RWPE1 (cell line): ENCODE measurements at regions not wholly inside any gene's neighbourhood (a gene's known extent, or its start where the extent isn't known, plus 50 kb on each side); places are given as distances from the start of the nearest gene placed in this dataset.
A peak's percentile ranks its signal among the peaks of the same experiment; 100 is the strongest.
"Not testable (repeated sequence)": the region's sequence is repeated elsewhere in the genome, so short reads cannot be mapped to it uniquely, and the experiment has no call there.

Experiments
- CTCF ChIA-PET: fragments of 350-600 bp; sonication (Branson Sonifier 250); formaldehyde crosslinking; extraction: SDS; loops from one replicate; lab custom pipeline; 2021; lab: Yijun Ruan, JAX
- POLR2A ChIA-PET: fragments of 400-600 bp; formaldehyde crosslinking; extraction: SDS; loops from one replicate; lab custom pipeline; 2020; ENCODE audit warnings: antibody characterized with exemption; ENCODE audit not compliant: low non-redundant PET; lab: Yijun Ruan, JAX
- DNase-seq: peaks from one replicate; pipeline ENCODE4 v3.0.0; 2012; ENCODE audit warnings: low spot score
- H3K27ac ChIP-seq: fragments of 450-650 bp; 2 replicates; pipeline ENCODE4 v1.5.1; 2017
- CTCF ChIP-seq: fragments of 450-650 bp; conservative IDR thresholded peaks from 2 replicates; pipeline ENCODE4 v1.5.1; 2017; ENCODE audit warnings: low read depth, mild to moderate bottlenecking

GRCh38 chr9:103304797-103305196, 309.7 kb downstream of the CYLC2 start:
- H3K27ac ChIP-seq: no peak overlapping the region
- ChIA-PET POLR2A (no interaction called here), CTCF (no interaction called here)
- no peak for TF ChIP-seq CTCF
- DNase-seq: no peak

DNA sequence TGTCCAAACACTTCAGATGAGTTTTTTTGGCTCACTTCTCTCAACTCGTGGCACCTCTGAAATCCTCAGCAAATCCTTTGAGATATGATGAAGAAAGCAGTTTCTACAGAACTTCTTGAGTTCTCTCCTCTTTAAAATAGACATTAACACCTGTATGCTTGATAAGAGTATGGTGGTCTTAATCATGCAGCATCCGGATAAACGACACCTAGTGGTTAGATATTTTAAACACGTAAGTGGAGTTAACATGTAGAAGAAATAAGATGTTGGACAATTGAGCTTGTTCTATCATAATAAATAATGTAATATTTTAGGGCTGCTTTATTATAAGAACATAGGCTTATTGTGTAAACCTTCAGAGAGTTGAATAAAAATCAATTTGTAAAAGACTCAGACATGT, 324.8 kb downstream of the CYLC2 start:
- ChIA-PET CTCF (interaction anchor here (0.6 kb wide), 2 partner anchors 39 to 58 kb away, joined by 3 to 4 read pairs; no protein-coding TSS in a partner anchor), POLR2A (no interaction called here)
- no peak overlapping the region for H3K27ac ChIP-seq
- peak; percentile 13 for DNase-seq
- 0 out of 2 replicates have a peak, but pooled peaks have one; percentile 10 for TF ChIP-seq CTCF

DNA sequence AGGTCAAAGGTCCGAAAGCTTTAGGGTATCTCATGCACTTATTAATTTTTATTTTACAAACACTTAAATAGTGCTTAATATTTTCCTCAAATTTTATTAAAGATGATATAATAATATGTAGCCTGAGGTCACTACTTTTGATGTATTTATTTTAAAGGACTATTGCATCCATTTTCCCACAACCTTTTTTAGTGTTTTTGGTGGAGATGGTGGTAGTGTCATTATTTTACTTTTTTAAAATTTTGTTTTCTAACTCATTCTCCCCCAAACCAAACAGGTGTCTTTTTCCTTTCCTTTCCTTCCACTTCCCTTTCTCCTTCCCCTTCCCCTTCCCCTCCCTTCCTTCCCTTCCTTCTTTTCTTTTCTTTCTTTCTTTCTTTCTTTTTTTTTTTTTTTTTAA, 328.6 kb downstream of the CYLC2 start:
- no peak for TF ChIP-seq CTCF
- no peak for DNase-seq
- ChIA-PET CTCF (no interaction called here), POLR2A (no interaction called here)
- no peak overlapping the region for H3K27ac ChIP-seq

DNA sequence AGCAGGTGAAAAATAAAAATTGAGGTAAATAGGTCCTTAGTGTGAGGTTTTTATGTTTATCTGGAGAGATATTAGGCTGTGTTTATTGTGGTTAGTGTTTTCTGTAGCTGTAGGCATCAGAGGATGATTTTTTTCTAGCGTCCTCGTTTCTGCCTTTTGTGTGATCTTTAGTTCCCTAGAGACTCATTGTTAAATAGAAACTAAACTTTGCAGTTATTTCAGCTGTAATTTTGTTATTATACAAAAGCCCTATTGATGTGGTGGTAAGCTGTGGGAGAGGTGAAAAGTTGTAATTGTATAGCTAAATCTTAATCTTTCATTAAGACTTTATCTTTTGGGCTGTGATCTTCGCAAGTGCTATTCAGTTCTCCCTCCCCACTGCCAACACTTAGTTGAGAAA, 340.3 kb downstream of the CYLC2 start:
- no peak for TF ChIP-seq CTCF
- POLR2A ChIA-PET: no interaction called here
- CTCF ChIA-PET: no interaction called here

DNA sequence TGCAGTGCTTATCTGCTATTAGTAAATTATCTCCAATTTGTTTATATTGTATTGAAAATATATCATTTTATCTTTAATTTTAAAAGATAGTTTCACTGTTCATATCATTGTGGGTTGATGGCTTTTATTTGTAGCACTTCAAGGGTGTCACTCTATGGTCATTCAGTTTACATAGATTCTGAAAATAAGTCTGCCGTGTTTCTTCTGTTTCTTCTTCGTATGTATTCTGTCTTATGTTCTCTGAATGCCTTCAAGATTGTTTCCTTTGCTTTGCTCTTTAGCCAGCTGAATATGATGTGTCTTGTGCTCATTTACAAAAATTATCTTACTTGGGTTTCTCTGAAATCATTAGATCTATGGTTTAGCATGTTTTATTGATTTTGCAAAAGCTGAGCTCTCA, 359.9 kb downstream of the CYLC2 start:
- no peak for TF ChIP-seq CTCF
- CTCF ChIA-PET: no interaction called here
- no peak overlapping the region for H3K27ac ChIP-seq
- no peak for DNase-seq
- POLR2A ChIA-PET: no interaction called here

More for the DNA sequence above, 340.3 kb downstream of the CYLC2 start:
- DNase-seq: no peak
- no peak overlapping the region for H3K27ac ChIP-seq

GRCh38 chr9:103357980-103358379, 362.8 kb downstream of the CYLC2 start:
- H3K27ac ChIP-seq, POLR2A ChIA-PET, DNase-seq, CTCF ChIA-PET: not testable (repeated sequence)

DNA sequence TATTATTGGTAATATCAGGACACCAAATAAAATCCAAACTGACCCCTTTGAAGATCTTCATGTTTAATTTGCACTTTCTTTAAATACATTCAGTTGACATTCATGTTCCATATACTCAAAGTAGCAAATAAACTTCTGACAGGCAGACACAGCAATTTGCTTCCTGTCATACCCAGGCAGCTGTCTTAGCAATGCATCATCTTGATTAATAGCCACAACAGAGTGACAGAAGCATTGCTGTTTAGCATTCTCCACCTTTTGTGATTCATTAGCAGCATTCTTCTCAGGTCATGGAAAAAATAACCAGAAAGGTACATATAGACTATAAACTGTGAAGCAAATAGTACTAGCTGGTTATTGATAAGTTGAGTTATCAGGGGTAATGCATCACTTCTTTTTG, 366.8 kb downstream of the CYLC2 start:
- TF ChIP-seq CTCF: no peak
- H3K27ac ChIP-seq: no peak overlapping the region
- ChIA-PET POLR2A (no interaction called here), CTCF (no interaction called here)
- DNase-seq: peak; percentile 18
